Tibial artery (tissue), 4 donors: ENCODE measurements at regions not wholly inside any gene's neighbourhood (a gene's known extent, or its start where the extent isn't known, plus 50 kb on each side); places are given as distances from the start of the nearest gene placed in this dataset.

Experiments
- DNase-seq, 2 donors: peaks; one replicate each; pipeline ENCODE4 v3.0.0-alpha.2; 2019
- H3K27ac ChIP-seq, 2 donors: fragments of 200-600 bp; sonication (generic) in 1 of 2; 1 replicate in 1 of 2; 2 replicates in 1 of 2; pipeline ENCODE4 v1.5.1; 2018 to 2019; ENCODE audit warnings: mild to moderate bottlenecking in 1 of 2
- H3K27me3 ChIP-seq, 2 donors: fragments of 200-600 bp; sonication (generic) in 1 of 2; one replicate each; pipeline versions ENCODE4 v1.5.1 to v1.6.0; 2016 to 2019
- H3K36me3 ChIP-seq, 3 donors: fragments of 200-600 bp; sonication (generic) in 2 of 3; one replicate each; pipeline ENCODE4 v1.5.1; 2016 to 2019; ENCODE audit warnings: mild to moderate bottlenecking in 2 of 3
- H3K4me1 ChIP-seq, 4 donors: fragments of 200-600 bp; sonication (generic) in 2 of 4; 1 replicate in 3 of 4; 2 replicates in 1 of 4; pipeline ENCODE4 v1.5.1; 2016 to 2019
- H3K4me3 ChIP-seq, 2 donors: fragments of 200-600 bp; sonication (generic) in 1 of 2; 1 replicate in 1 of 2; 2 replicates in 1 of 2; pipeline ENCODE4 v1.5.1; 2018 to 2019; ENCODE audit warnings: mild to moderate bottlenecking in 2 of 2
- H3K9me3 ChIP-seq, 3 donors: fragments of 200-600 bp; sonication (generic) in 1 of 3; one replicate each; pipeline ENCODE4 v1.5.1; 2016 to 2019
- CTCF ChIP-seq, 2 experiments: fragments of 200-600 bp in 1 of 2; fragments of 450-650 bp in 1 of 2; IDR thresholded peaks; one replicate each; pipeline ENCODE4 v1.5.1; 2017 to 2019; ENCODE audit warnings: antibody characterized with exemption in 2 of 2, mild to moderate bottlenecking in 1 of 2, moderate library complexity in 1 of 2
- intact Hi-C: fragments of 100-400 bp; cut with DNase I; formaldehyde crosslinking; loops from one replicate; pipeline ENCODE4 v1.15.0; 2023; ENCODE audit warnings: low total_unique reads

GRCh38 chr4:156538651-156539257 lies 432.8 kb downstream of the PDGFC start:
- Histone ChIP-seq H3K4me1 (peaks cover 0 to 7% (median 0%) of the 10 kb centered on the region in 4 donors), H3K36me3 (no peaks in the 10 kb centered on the region), H3K9me3 (no peaks in the 10 kb centered on the region), H3K27ac (no peak overlapping the region), H3K4me3 (no peak overlapping the region), H3K27me3 (no peaks in the 10 kb centered on the region)
- TF ChIP-seq CTCF (IDR thresholded peaks at IDR 0.05) = no peak
- DNase-seq = no peak
- intact Hi-C loops = no loop called here

DNA sequence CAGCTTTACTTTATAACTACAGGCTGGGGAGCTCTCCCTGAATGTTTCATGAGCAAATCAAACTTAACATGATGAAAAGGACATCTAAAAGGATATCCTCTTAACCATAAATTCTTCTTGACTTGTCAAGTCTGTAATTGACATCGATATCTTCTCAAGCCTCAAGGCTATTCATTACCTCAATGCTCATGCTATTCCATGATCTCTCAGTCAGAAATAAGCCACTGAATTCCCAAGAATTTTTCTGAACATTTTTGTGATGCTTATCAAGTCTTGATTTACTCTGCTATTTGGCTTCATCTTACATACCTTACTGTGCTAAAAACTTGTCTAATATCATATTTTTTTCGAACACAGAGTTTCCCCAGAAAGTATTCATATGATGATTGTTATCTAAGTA lies 433.4 kb downstream of the PDGFC start:
- no peaks in the 10 kb centered on the region for H3K27me3 ChIP-seq
- peaks cover 0 to 3% (median 0%) of the 10 kb centered on the region in 3 donors for H3K9me3 ChIP-seq
- H3K27ac ChIP-seq = no peak overlapping the region
- H3K4me1 ChIP-seq = peaks cover 0 to 3% (median 0%) of the 10 kb centered on the region in 4 donors
- TF ChIP-seq CTCF (IDR thresholded peaks at IDR 0.05) = no peak
- no peak overlapping the region for H3K4me3 ChIP-seq
- no peaks in the 10 kb centered on the region for H3K36me3 ChIP-seq
- DNase-seq = no peak
- intact Hi-C loops = no loop called here

DNA sequence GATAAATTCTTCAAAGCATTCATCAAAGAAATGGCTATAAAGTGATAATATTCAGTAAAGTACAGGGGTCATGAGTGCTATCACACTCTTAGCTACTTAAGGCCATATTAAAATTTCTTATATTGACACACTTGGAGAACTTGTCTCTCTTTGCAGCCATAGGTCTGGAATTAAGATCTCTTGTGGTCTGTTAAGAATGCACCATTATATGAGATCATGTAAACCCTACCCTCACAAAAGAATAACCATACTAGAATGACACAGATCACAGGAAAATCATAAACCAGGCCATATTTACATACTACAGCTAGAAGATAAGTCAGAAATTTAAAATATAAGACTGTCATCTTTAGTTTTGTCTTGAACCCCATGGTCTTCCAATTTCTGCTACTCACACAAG lies 434.3 kb downstream of the PDGFC start:
- intact Hi-C loops = no loop called here
- H3K36me3 ChIP-seq = no peaks in the 10 kb centered on the region
- no peak overlapping the region for H3K27ac ChIP-seq
- no peak for TF ChIP-seq CTCF (IDR thresholded peaks at IDR 0.05)
- no peak overlapping the region for H3K4me3 ChIP-seq
- no peak for DNase-seq
- H3K27me3 ChIP-seq = no peaks in the 10 kb centered on the region
- H3K9me3 ChIP-seq = peaks cover 0 to 3% (median 0%) of the 10 kb centered on the region in 3 donors
- peaks cover 0 to 3% (median 0%) of the 10 kb centered on the region in 4 donors for H3K4me1 ChIP-seq

DNA sequence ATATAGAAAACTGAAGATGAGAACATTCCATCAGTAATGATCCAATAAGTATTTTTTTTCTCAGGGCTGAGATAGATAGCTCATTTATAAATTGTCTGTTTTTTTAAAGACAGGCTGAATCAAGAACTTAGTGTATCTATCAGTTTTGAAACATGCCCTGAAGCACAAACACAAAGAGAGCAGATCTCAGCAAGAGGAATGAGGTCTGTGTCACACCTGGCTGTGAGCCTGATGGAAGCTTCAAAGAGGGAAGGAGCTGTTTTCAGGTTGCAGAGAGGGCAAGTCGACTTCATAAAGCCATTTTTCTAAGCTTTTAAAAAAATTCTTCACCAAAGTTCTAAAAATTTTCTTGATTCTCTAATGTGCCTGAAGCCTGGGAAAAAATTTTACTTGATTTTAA lies 434.9 kb downstream of the PDGFC start:
- no peak for TF ChIP-seq CTCF (IDR thresholded peaks at IDR 0.05)
- intact Hi-C loops = no loop called here
- Histone ChIP-seq H3K36me3 (no peaks in the 10 kb centered on the region), H3K27me3 (no peaks in the 10 kb centered on the region), H3K9me3 (peaks cover 0 to 3% (median 0%) of the 10 kb centered on the region in 3 donors), H3K27ac (no peak overlapping the region), H3K4me3 (no peak overlapping the region), H3K4me1 (peaks cover 0 to 3% (median 0%) of the 10 kb centered on the region in 4 donors)
- no peak for DNase-seq

GRCh38 chr4:156534205-156534604 lies 437.4 kb downstream of the PDGFC start:
- TF ChIP-seq CTCF (IDR thresholded peaks at IDR 0.05) = no peak
- Histone ChIP-seq H3K4me1 (peaks cover 0 to 3% (median 0%) of the 10 kb centered on the region in 4 donors), H3K27ac (no peak overlapping the region), H3K4me3 (no peak overlapping the region), H3K36me3 (no peaks in the 10 kb centered on the region), H3K27me3 (no peaks in the 10 kb centered on the region), H3K9me3 (peaks cover 0 to 3% (median 0%) of the 10 kb centered on the region in 3 donors)
- DNase-seq = no peak
- intact Hi-C loops = no loop called here

DNA sequence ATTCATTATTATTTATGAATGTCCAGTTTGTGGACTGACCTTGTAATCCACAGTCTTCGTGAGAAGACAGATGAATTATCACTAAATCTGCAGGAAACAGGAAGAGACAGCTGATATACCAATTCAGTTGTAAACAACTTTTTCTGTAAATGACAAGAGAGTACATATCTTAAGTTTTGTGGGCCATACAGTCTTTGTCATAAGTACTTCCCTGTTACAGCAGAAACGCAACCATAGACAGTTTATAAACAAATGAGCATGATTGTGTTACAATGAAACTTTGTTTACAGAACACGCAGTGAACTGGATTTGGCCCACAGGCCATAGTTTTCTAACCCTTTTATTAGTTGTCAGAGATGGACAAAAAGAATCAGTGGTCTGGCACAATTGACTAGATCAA lies 443.4 kb downstream of the PDGFC start:
- Histone ChIP-seq H3K4me1 (no peaks in the 10 kb centered on the region), H3K9me3 (no peaks in the 10 kb centered on the region), H3K27me3 (no peaks in the 10 kb centered on the region), H3K4me3 (no peak overlapping the region), H3K36me3 (no peaks in the 10 kb centered on the region), H3K27ac (no peak overlapping the region)
- no peak for TF ChIP-seq CTCF (IDR thresholded peaks at IDR 0.05)
- DNase-seq = no peak
- intact Hi-C loops = no loop called here
